ENCODE measurements at regions not wholly inside any gene's neighbourhood (a gene's known extent, or its start where the extent isn't known, plus 50 kb on each side); places are given as distances from the start of the nearest gene placed in this dataset.

GRCh38 chr10:120188950-120189349 lies 268.1 kb upstream of the PLPP4 start:
- TF ChIP-seq REST (IDR thresholded peaks at IDR 0.05) (no peak), HOXB5 (CRISPR knock-in tag; IDR thresholded peaks at IDR 0.05) (no peak), CTCF (IDR thresholded peaks at IDR 0.05) (no peak), HMGXB4 (CRISPR knock-in tag; IDR thresholded peaks at IDR 0.05; ENCODE audit: borderline replicate concordance) (no peak), USF2 (IDR thresholded peaks at IDR 0.05) (no peak), MAZ (IDR thresholded peaks at IDR 0.05; ENCODE audit: borderline replicate concordance, low read depth, low read length) (no peak), RNF2 (IDR thresholded peaks at IDR 0.05; ENCODE audit: borderline replicate concordance, low read depth) (no peak), MAX (IDR thresholded peaks at IDR 0.05) (no peak)
